ENCODE measurements at regions not wholly inside any gene's neighbourhood (a gene's known extent, or its start where the extent isn't known, plus 50 kb on each side); places are given as distances from the start of the nearest gene placed in this dataset.

- no peaks in the 10 kb centered on the region for H3K79me2 ChIP-seq (ENCODE audit: insufficient read depth, low read length)
- H3K27ac ChIP-seq (ENCODE audit: low read depth, low read length, poor library complexity, severe bottlenecking) = peak overlapping the region; percentile 96
- H3K9me3 ChIP-seq (ENCODE audit: low read length) = no peaks in the 10 kb centered on the region
- H3K4me1 ChIP-seq (ENCODE audit: insufficient read depth, low read length, severe bottlenecking) = peaks cover 30% of the 10 kb centered on the region
- H3F3A ChIP-seq (ENCODE audit: insufficient read depth, low read length) = no peaks in the 10 kb centered on the region
- no peak overlapping the region for H3K4me2 ChIP-seq (ENCODE audit: low read length)
- TF ChIP-seq EZH2 (IDR thresholded peaks at IDR 0.05; ENCODE audit: borderline replicate concordance, low read length) (no peak), CTCF (IDR thresholded peaks at IDR 0.05; ENCODE audit: low read length) (no peak)
- no peak overlapping the region for H3K4me3 ChIP-seq (ENCODE audit: low read depth, low read length, poor library complexity, severe bottlenecking)
- no peaks in the 10 kb centered on the region for H3K9me2 ChIP-seq (ENCODE audit: low read depth, low read length)
- no peak overlapping the region for H3K9ac ChIP-seq (ENCODE audit: low read length)
- H3K27me3 ChIP-seq (ENCODE audit: insufficient read depth, low read length) = no peaks in the 10 kb centered on the region
- H3K36me3 ChIP-seq (ENCODE audit: insufficient read depth, low read length) = no peaks in the 10 kb centered on the region
- no peak overlapping the region for H2AFZ ChIP-seq (ENCODE audit: low read length)
- no peaks in the 10 kb centered on the region for H4K20me1 ChIP-seq (ENCODE audit: insufficient read depth, low read length)
Measured at GRCh38 chr2:47312491-47312850, 56.6 kb upstream of the EPCAM start.

- no peaks in the 10 kb centered on the region for H4K20me1 ChIP-seq (ENCODE audit: insufficient read depth, low read length)
- H3K9me3 ChIP-seq (ENCODE audit: low read length) = no peaks in the 10 kb centered on the region
- H3K79me2 ChIP-seq (ENCODE audit: insufficient read depth, low read length) = no peaks in the 10 kb centered on the region
- H3K4me3 ChIP-seq (ENCODE audit: low read depth, low read length, poor library complexity, severe bottlenecking) = no peak overlapping the region
- H2AFZ ChIP-seq (ENCODE audit: low read length) = no peak overlapping the region
- peaks cover 36% of the 10 kb centered on the region for H3K4me1 ChIP-seq (ENCODE audit: insufficient read depth, low read length, severe bottlenecking)
- H3K27ac ChIP-seq (ENCODE audit: low read depth, low read length, poor library complexity, severe bottlenecking) = peak overlapping the region; percentile 96
- no peak overlapping the region for H3K4me2 ChIP-seq (ENCODE audit: low read length)
- TF ChIP-seq CTCF (IDR thresholded peaks at IDR 0.05; ENCODE audit: low read length) (no peak), EZH2 (IDR thresholded peaks at IDR 0.05; ENCODE audit: borderline replicate concordance, low read length) (no peak)
- H3K9ac ChIP-seq (ENCODE audit: low read length) = no peak overlapping the region
- no peaks in the 10 kb centered on the region for H3K9me2 ChIP-seq (ENCODE audit: low read depth, low read length)
- H3K27me3 ChIP-seq (ENCODE audit: insufficient read depth, low read length) = no peaks in the 10 kb centered on the region
- H3F3A ChIP-seq (ENCODE audit: insufficient read depth, low read length) = no peaks in the 10 kb centered on the region
- H3K36me3 ChIP-seq (ENCODE audit: insufficient read depth, low read length) = no peaks in the 10 kb centered on the region
Measured at GRCh38 chr2:47311764-47312490, 57.2 kb upstream of the EPCAM start.

- peak overlapping the region; percentile 36 for H3K4me3 ChIP-seq (ENCODE audit: low read depth, low read length, poor library complexity, severe bottlenecking)
- peak overlapping the region; percentile 64 for H3K4me2 ChIP-seq (ENCODE audit: low read length)
- peaks cover 37% of the 10 kb centered on the region for H3K4me1 ChIP-seq (ENCODE audit: insufficient read depth, low read length, severe bottlenecking)
- no peaks in the 10 kb centered on the region for H3K36me3 ChIP-seq (ENCODE audit: insufficient read depth, low read length)
- no peaks in the 10 kb centered on the region for H3K9me3 ChIP-seq (ENCODE audit: low read length)
- H3K9me2 ChIP-seq (ENCODE audit: low read depth, low read length) = no peaks in the 10 kb centered on the region
- no peaks in the 10 kb centered on the region for H4K20me1 ChIP-seq (ENCODE audit: insufficient read depth, low read length)
- no peaks in the 10 kb centered on the region for H3K79me2 ChIP-seq (ENCODE audit: insufficient read depth, low read length)
- H3K9ac ChIP-seq (ENCODE audit: low read length) = peak overlapping the region; percentile 32; the same call in 1 of the 2 replicates
- H3F3A ChIP-seq (ENCODE audit: insufficient read depth, low read length) = no peaks in the 10 kb centered on the region
- peak overlapping the region; percentile 96 for H3K27ac ChIP-seq (ENCODE audit: low read depth, low read length, poor library complexity, severe bottlenecking)
- H3K27me3 ChIP-seq (ENCODE audit: insufficient read depth, low read length) = no peaks in the 10 kb centered on the region
- TF ChIP-seq CTCF (IDR thresholded peaks at IDR 0.05; ENCODE audit: low read length) = no peak
- TF ChIP-seq EZH2 (IDR thresholded peaks at IDR 0.05; ENCODE audit: borderline replicate concordance, low read length) = no peak
- no peak overlapping the region for H2AFZ ChIP-seq (ENCODE audit: low read length)
Measured at GRCh38 chr2:47310801-47311560, 58.1 kb upstream of the EPCAM start.
